VCaP (cell line): ENCODE measurements at regions not wholly inside any gene's neighbourhood (a gene's known extent, or its start where the extent isn't known, plus 50 kb on each side); places are given as distances from the start of the nearest gene placed in this dataset.
"Not testable (repeated sequence)": the region's sequence is repeated elsewhere in the genome, so short reads cannot be mapped to it uniquely, and the experiment has no call there.

ENCODE experiments used
- H3K27ac ChIP-seq: fragments of 450-650 bp; 2 replicates; pipeline ENCODE4 v1.5.1; 2017
- TF ChIP-seq, protein P1 (sequence below): fragments of 450-650 bp; conservative IDR thresholded peaks from 2 replicates; pipeline ENCODE4 v1.5.1; 2017; ENCODE audit warnings: mild to moderate bottlenecking, moderate library complexity

- TF ChIP-seq, protein P1, sequence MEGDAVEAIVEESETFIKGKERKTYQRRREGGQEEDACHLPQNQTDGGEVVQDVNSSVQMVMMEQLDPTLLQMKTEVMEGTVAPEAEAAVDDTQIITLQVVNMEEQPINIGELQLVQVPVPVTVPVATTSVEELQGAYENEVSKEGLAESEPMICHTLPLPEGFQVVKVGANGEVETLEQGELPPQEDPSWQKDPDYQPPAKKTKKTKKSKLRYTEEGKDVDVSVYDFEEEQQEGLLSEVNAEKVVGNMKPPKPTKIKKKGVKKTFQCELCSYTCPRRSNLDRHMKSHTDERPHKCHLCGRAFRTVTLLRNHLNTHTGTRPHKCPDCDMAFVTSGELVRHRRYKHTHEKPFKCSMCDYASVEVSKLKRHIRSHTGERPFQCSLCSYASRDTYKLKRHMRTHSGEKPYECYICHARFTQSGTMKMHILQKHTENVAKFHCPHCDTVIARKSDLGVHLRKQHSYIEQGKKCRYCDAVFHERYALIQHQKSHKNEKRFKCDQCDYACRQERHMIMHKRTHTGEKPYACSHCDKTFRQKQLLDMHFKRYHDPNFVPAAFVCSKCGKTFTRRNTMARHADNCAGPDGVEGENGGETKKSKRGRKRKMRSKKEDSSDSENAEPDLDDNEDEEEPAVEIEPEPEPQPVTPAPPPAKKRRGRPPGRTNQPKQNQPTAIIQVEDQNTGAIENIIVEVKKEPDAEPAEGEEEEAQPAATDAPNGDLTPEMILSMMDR = no peak
These were observed 223.9 kb upstream of the ANKRD50 start for GRCh38 chr4:124936427-124936826.

DNA sequence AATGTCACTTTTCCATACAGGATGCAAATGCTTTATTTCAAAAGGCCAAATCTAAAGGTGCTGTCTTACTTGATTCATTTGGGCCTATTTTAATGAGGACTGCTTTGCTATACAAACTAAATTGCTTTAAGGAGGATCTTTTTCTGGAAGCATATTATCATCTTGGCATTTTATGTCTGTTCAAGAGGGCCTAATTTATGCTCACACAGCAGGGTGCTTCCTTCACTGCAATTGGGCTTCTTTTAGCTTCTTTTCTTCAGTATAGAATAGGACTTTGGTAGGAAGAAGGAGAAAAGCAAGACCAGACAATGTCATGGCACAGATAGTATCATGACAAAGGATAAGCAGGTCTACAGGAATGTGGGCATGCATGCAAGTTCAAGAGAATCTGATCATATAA lies 222.4 kb upstream of the ANKRD50 start:
- TF ChIP-seq, protein P1 = no peak
- no peak overlapping the region for H3K27ac ChIP-seq

More at GRCh38 chr4:124936427-124936826, 223.9 kb upstream of the ANKRD50 start:
- no peak overlapping the region for H3K27ac ChIP-seq

DNA sequence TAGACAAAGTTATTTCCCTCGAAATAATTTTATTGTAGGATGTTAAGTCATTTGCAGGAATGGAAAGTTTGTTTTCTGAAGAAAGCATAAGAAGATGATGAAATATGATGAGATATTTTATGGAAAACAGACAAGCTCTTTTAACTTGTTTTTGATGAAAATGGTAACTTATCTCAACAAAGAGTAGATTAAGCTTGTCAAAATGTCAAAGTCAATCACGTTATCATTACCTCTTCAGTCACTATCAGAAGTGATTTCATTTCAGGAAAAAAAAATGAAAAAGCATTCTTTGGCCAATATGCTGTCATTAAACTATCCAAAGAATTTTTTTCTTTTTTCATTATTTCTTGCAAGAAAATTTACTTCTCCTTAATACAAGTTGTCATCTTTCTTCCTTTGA lies 221.0 kb upstream of the ANKRD50 start:
- TF ChIP-seq, protein P1 = no peak
- H3K27ac ChIP-seq = no peak overlapping the region

DNA sequence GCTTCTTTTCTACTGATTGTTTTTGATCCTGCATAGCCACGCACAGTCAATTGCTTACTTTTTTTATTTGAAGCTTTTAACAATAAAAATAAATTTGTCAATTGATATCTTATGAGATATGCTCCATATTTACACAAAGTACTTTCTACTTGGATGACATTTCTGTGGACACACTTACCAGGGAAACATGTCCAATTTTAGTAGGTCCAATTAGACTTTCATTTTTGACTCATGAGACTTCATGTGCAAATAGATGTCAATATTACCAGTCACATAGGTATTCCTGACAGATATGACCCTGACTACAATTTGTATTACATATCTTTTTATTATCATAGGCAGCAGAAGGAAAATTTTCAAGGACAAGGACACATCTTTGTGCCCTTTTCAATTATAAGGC lies 219.9 kb upstream of the ANKRD50 start:
- peak overlapping the region; percentile 53 for H3K27ac ChIP-seq
- TF ChIP-seq, protein P1 = no peak

GRCh38 chr4:124931050-124931449 lies 218.5 kb upstream of the ANKRD50 start:
- H3K27ac ChIP-seq = peak overlapping the region; percentile 53
- TF ChIP-seq, protein P1 = no peak

DNA sequence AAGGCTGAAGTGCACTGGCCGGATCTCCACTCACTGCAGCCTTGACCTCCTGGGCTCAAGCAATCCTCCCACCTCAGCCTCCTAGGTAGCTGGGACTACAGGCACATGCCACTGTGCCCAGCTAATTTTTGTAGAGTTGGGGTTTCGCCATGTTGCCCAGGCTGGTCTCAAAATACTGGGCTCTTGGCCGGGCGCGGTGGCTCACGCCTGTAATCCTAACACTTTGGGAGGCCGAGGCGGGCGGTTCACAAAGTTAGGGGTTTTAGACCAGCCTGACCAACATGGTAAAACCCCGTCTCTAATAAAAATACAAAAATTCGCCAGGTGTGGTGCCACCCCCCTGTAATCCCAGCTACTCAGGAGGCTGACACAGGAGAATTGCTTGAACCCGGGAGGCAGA lies 210.2 kb upstream of the ANKRD50 start:
- H3K27ac ChIP-seq = not testable (repeated sequence)

DNA sequence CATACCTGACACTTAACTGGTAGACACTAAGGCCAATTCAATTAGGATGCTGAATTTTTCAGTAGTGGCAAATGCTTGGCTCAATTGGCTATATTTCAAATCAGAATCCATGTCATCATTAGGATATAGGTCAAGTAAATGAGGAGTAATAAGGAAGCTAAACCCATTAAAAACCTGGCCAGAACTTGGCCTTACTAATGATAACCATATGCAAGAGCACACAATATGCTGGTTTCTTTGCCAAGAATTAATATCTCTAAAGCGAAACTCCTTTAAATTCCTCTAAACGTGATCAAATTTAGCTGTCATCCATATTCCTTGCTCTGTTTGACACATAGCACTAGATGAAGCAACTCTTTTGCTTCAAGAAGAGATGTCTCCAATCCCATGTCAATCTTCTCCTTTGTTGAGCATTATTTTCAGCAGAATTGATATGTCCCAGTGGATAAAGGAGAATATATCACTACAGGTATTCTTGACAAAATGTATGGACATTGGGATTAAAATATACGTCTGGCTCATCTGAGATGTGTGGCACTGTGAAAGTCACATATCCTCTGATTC lies 206.1 kb upstream of the ANKRD50 start:
- TF ChIP-seq, protein P1 = no peak
- no peak overlapping the region for H3K27ac ChIP-seq

DNA sequence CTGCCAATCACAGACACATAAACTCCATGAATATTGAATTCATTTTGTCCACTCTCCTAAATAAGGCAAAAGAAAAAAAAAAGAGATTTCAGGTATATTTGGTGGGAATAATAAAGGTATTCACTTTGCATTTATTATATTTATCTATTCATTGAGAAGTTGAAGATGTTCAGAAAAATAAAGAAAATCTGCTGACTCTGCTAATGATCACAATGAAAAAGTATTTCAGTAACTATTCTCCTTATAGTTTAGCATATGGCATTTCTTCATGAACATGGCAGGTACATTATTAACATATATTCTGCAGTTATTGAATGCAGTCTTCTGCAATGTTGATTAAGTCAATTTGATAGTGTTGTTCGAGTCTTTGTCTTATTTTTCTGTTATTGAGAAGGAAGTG lies 202.5 kb upstream of the ANKRD50 start:
- no peak overlapping the region for H3K27ac ChIP-seq
- TF ChIP-seq, protein P1 = no peak
